Duodenal mucosa (tissue), 2 donors: ENCODE measurements at regions not wholly inside any gene's neighbourhood (a gene's known extent, or its start where the extent isn't known, plus 50 kb on each side); places are given as distances from the start of the nearest gene placed in this dataset.
"Not testable (repeated sequence)": the region's sequence is repeated elsewhere in the genome, so short reads cannot be mapped to it uniquely, and the experiment has no call there.

Experiments used
- H3K27ac ChIP-seq: one replicate; pipeline ENCODE4 v1.7.0; 2013; ENCODE audit warnings: low read depth, low read length
- H3K27me3 ChIP-seq, 2 donors: one replicate each; pipeline ENCODE4 v1.7.0; 2013; ENCODE audit warnings: low read length in 2 of 2, control low read depth in 1 of 2; ENCODE audit not compliant: insufficient read depth in 2 of 2, control insufficient read depth in 1 of 2
- H3K36me3 ChIP-seq, 2 donors: one replicate each; pipeline ENCODE4 v1.7.0; 2013; ENCODE audit warnings: low read length in 2 of 2, control low read depth in 1 of 2; ENCODE audit not compliant: insufficient read depth in 2 of 2, control insufficient read depth in 1 of 2
- H3K4me1 ChIP-seq, 2 donors: one replicate each; pipeline ENCODE4 v1.7.0; 2013; ENCODE audit warnings: low read length in 2 of 2, control low read depth in 1 of 2; ENCODE audit not compliant: insufficient read depth in 2 of 2, control insufficient read depth in 1 of 2
- H3K4me3 ChIP-seq, 2 donors: one replicate each; pipeline ENCODE4 v1.7.0; 2013; ENCODE audit warnings: low read length in 2 of 2, low read depth in 1 of 2
- H3K9ac ChIP-seq, 2 donors: one replicate each; pipeline ENCODE4 v1.7.0; 2013; ENCODE audit warnings: low read length in 2 of 2, low read depth in 1 of 2
- H3K9me3 ChIP-seq, 2 donors: one replicate each; pipeline ENCODE4 v1.7.0; 2013; ENCODE audit warnings: low read length in 2 of 2, control low read depth in 1 of 2; ENCODE audit not compliant: control insufficient read depth in 1 of 2

GRCh38 chr3:66830301-66830700 is 167.8 kb upstream of the KBTBD8 start:
- peaks cover 7 to 13% of the 10 kb centered on the region in 2 donors for H3K4me1 ChIP-seq
- H3K36me3 ChIP-seq: no peaks in the 10 kb centered on the region
- no peak overlapping the region for H3K9ac ChIP-seq
- H3K4me3 ChIP-seq: no peak overlapping the region
- H3K27me3 ChIP-seq: no peaks in the 10 kb centered on the region
- no peaks in the 10 kb centered on the region for H3K9me3 ChIP-seq
- no peak overlapping the region for H3K27ac ChIP-seq

DNA sequence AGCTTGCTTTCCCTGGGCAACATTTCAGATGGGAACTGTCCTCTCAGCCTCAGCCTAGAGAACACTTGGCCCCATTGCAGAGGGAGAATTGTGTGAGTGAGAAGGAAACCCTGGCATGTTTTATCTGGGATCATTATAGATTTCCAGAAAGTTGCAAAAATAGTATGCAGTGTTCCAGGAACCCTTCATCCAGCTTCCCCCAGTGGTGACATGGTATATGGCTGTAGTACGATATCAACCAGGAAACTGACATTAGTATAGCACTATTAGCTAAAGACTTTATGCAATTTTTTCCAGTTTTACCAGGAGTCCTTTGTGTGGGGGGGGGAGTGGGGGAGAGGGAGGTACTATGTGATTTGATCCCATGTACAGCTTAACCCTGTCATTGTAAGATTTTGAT is 166.2 kb upstream of the KBTBD8 start:
- H3K27ac ChIP-seq: no peak overlapping the region
- no peaks in the 10 kb centered on the region for H3K36me3 ChIP-seq
- no peak overlapping the region for H3K9ac ChIP-seq
- H3K9me3 ChIP-seq: no peaks in the 10 kb centered on the region
- H3K27me3 ChIP-seq: no peaks in the 10 kb centered on the region
- H3K4me3 ChIP-seq: no peak overlapping the region
- H3K4me1 ChIP-seq: peaks cover 7 to 10% of the 10 kb centered on the region in 2 donors

GRCh38 chr3:66836363-66837152 is 161.5 kb upstream of the KBTBD8 start:
- no peaks in the 10 kb centered on the region for H3K9me3 ChIP-seq
- H3K4me3 ChIP-seq: no peak overlapping the region
- no peaks in the 10 kb centered on the region for H3K27me3 ChIP-seq
- H3K4me1 ChIP-seq: no peaks in the 10 kb centered on the region
- H3K9ac ChIP-seq: no peak overlapping the region
- no peaks in the 10 kb centered on the region for H3K36me3 ChIP-seq
- no peak overlapping the region for H3K27ac ChIP-seq

DNA sequence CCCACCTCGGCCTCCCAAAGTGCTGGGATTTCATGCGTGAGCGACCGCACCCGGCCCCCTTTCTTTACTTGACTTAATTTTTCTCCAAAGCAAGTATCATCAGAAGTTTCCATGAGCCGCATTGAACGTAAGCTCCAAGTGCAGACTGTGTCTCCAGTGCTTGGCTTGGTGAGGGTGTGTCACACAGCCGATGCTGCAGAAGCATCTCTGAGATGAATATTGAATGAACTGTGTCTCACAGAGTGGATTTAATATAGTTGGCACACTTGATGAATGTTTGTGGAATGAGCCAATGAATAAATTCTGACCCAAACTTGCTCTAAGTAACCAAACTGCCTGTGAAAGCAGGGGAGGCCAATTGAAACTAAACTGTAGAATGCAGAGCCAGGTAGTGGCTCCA is 159.4 kb upstream of the KBTBD8 start:
- no peaks in the 10 kb centered on the region for H3K36me3 ChIP-seq
- no peaks in the 10 kb centered on the region for H3K4me1 ChIP-seq
- no peak overlapping the region for H3K27ac ChIP-seq
- H3K9ac ChIP-seq: no peak overlapping the region
- no peaks in the 10 kb centered on the region for H3K9me3 ChIP-seq
- no peaks in the 10 kb centered on the region for H3K27me3 ChIP-seq
- no peak overlapping the region for H3K4me3 ChIP-seq

GRCh38 chr3:66839508-66839907 is 158.6 kb upstream of the KBTBD8 start:
- no peak overlapping the region for H3K4me3 ChIP-seq
- H3K9ac ChIP-seq: no peak overlapping the region

DNA sequence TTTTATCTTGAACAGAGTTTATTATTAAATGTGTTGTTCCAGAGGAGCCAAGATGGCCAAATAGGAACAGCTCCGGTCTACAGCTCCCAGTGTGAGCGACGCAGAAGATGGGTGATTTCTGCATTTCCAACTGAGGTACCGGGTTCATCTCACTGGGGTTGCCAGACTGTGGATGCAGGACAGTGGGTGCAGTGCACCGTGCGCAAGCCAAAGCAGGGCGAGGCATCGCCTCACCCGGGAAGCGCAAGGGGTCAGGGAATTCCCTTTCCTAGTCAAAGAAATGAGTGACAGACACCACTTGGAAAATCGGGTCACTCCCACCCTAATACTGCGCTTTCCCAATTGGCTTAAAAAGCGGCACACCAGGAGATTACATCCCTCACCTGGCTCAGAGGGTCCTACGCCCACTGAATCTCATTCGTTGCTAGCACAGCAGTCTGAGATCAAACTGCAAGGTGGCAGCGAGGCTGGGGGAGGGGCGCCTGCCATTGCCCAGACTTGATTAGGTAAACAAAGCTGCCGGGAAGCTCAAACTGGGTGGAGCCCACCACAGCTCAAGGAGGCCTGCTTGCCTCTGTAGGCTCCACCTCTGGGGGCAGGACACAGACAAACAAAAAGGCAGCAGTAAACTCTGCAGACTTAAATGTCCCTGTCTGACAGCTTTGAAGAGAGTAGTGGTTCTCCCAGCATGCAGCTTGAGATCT is 155.2 kb upstream of the KBTBD8 start:
- H3K27ac ChIP-seq, H3K9ac ChIP-seq, H3K27me3 ChIP-seq, H3K4me3 ChIP-seq, H3K4me1 ChIP-seq, H3K36me3 ChIP-seq, H3K9me3 ChIP-seq: not testable (repeated sequence)

More at GRCh38 chr3:66839508-66839907, 158.6 kb upstream of the KBTBD8 start:
- H3K27ac ChIP-seq: no peak overlapping the region
- H3K36me3 ChIP-seq: no peaks in the 10 kb centered on the region
- no peaks in the 10 kb centered on the region for H3K27me3 ChIP-seq
- H3K9me3 ChIP-seq: no peaks in the 10 kb centered on the region
- no peaks in the 10 kb centered on the region for H3K4me1 ChIP-seq

GRCh38 chr3:66851894-66852613 is 146.1 kb upstream of the KBTBD8 start:
- H3K27ac ChIP-seq: no peak overlapping the region
- no peaks in the 10 kb centered on the region for H3K27me3 ChIP-seq
- no peaks in the 10 kb centered on the region for H3K36me3 ChIP-seq
- no peaks in the 10 kb centered on the region for H3K4me1 ChIP-seq
- H3K9me3 ChIP-seq: no peaks in the 10 kb centered on the region
- no peak overlapping the region for H3K4me3 ChIP-seq
- no peak overlapping the region for H3K9ac ChIP-seq

DNA sequence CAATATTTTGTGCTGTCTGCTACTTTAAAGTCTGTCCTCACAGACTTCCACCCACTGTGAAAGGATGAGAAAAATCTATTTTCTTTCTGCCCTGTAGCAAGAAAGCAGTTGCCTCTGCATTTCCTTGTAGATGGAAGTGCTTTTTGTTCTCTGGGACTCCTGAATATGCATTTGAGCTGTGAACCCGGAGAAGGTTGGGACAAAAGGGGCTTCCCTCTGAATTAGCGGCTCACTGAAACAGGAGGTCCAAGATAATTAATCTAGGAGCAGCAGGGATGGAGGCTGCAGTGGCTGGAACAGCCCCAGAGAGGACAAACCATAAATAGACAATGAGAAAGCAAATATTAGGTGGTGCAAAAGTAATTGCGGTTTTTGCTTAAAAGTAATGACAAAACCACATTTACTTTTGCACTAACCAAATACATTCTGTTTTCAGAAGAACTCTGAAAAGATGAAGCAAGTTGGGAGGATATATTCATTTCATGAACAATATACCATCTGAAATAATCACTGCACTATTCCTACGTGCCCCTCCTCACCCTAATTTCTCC is 143.4 kb upstream of the KBTBD8 start:
- no peaks in the 10 kb centered on the region for H3K27me3 ChIP-seq
- no peak overlapping the region for H3K9ac ChIP-seq
- H3K36me3 ChIP-seq: no peaks in the 10 kb centered on the region
- no peaks in the 10 kb centered on the region for H3K4me1 ChIP-seq
- H3K27ac ChIP-seq: no peak overlapping the region
- H3K4me3 ChIP-seq: no peak overlapping the region
- no peaks in the 10 kb centered on the region for H3K9me3 ChIP-seq

DNA sequence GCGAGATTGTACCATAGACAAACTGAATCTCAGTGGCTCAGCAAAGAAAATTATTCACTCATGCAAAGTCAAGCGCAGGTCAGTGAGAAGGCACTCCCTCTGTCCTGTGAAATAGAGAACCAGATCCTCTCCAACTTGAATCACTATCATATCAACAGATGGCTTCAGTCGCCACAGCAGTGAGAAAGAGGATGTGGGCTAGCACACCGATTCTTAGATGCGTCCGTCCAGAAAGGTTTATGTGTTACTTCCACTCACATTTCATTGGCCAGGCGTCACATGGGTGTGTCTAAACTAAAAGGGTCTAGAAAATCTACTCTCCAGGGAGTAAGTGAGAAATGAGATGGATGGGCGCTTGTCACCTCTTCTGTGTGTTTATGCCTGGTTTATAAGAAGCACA is 141.6 kb upstream of the KBTBD8 start:
- no peaks in the 10 kb centered on the region for H3K27me3 ChIP-seq
- no peaks in the 10 kb centered on the region for H3K4me1 ChIP-seq
- no peak overlapping the region for H3K27ac ChIP-seq
- H3K4me3 ChIP-seq: no peak overlapping the region
- no peaks in the 10 kb centered on the region for H3K36me3 ChIP-seq
- no peaks in the 10 kb centered on the region for H3K9me3 ChIP-seq
- no peak overlapping the region for H3K9ac ChIP-seq
